GM10248 (cell line): ENCODE measurements at regions not wholly inside any gene's neighbourhood (a gene's known extent, or its start where the extent isn't known, plus 50 kb on each side); places are given as distances from the start of the nearest gene placed in this dataset.

ENCODE experiments used
- CTCF ChIA-PET: fragments of 300-600 bp; sonication (Branson Sonifier 250); formaldehyde crosslinking; extraction: SDS; loops from one replicate; lab custom pipeline; 2021; ENCODE audit warnings: antibody characterized with exemption; lab: Yijun Ruan, JAX
- POLR2A ChIA-PET: fragments of 350-650 bp; sonication (Branson Sonifier 250); formaldehyde crosslinking; extraction: SDS; loops from one replicate; lab custom pipeline; 2020; ENCODE audit warnings: antibody characterized with exemption; lab: Yijun Ruan, JAX
- DNase-seq: peaks from one replicate; pipeline ENCODE4 v3.0.0; 2012; ENCODE audit errors: extremely low spot score
- TF ChIP-seq, protein P1 (sequence below): IDR thresholded peaks from 2 replicates; pipeline ENCODE4 v1.5.1; 2012; ENCODE audit warnings: mild to moderate bottlenecking, low read depth; ENCODE audit errors: extremely low read depth, missing control alignments, control extremely low read depth

DNA sequence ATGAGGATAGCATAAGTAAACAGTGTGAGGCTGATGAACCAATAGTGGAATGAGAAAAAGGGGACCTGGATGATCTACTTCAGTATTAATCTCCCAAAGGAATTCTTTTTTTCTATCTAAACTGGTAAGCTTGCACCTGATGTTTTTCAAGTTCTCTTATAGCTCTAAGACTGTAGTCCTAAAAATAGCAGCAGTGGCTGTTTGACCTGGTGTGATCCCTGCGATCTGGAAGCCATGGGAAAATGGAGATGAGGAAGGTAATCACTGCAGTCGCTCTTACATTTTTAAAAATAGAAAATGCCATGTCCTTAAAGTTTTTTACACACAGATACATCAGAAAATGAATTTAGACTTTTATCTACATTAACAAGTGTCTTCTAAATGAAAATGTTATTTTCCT, 926.4 kb upstream of the SLC35B3 start:
- POLR2A ChIA-PET, result no interaction called here
- DNase-seq, result no peak
- TF ChIP-seq, protein P1, sequence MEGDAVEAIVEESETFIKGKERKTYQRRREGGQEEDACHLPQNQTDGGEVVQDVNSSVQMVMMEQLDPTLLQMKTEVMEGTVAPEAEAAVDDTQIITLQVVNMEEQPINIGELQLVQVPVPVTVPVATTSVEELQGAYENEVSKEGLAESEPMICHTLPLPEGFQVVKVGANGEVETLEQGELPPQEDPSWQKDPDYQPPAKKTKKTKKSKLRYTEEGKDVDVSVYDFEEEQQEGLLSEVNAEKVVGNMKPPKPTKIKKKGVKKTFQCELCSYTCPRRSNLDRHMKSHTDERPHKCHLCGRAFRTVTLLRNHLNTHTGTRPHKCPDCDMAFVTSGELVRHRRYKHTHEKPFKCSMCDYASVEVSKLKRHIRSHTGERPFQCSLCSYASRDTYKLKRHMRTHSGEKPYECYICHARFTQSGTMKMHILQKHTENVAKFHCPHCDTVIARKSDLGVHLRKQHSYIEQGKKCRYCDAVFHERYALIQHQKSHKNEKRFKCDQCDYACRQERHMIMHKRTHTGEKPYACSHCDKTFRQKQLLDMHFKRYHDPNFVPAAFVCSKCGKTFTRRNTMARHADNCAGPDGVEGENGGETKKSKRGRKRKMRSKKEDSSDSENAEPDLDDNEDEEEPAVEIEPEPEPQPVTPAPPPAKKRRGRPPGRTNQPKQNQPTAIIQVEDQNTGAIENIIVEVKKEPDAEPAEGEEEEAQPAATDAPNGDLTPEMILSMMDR, result no peak
- CTCF ChIA-PET, result no interaction called here

DNA sequence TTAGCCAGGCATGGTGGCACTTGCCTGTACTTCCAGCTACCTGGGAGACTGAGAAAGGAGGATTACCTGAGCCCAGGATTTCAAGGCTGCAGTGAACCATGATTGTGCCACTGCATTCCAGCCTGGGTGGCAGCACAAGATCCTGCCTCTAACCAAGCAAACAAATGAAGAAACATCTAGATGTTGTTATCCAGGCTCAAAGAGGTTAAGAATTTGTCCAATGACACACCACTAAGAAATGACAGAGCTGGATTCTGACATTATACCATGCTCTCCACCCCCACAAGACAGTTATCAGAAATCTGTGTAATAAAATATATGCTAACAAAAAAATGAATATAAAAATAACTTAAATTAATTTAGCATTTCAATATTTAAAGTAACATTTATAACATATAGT, 925.5 kb upstream of the SLC35B3 start:
- ChIA-PET CTCF (no interaction called here), POLR2A (no interaction called here)
- DNase-seq, result no peak
- TF ChIP-seq, protein P1, result no peak

DNA sequence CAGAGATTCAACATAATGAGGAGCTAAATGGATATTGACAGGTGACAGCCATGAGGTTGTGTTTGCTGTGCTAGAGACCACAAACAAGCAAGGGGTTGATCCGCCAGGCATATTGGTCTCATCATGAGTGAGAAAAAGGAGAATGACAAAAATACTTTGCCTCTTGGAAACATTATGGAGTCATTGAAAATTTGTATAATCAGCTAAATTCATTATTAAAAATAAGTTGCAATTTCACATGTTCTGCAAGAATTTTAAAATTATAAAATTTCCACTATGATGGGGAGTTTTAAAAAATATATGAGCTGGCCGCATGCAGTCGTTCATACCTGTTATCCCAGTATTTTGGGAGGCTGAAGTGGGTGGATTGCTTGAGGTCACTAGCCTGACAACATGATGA, 912.3 kb upstream of the SLC35B3 start:
- TF ChIP-seq, protein P1, result no peak
- no peak for DNase-seq
- CTCF ChIA-PET, result no interaction called here
- POLR2A ChIA-PET, result no interaction called here

DNA sequence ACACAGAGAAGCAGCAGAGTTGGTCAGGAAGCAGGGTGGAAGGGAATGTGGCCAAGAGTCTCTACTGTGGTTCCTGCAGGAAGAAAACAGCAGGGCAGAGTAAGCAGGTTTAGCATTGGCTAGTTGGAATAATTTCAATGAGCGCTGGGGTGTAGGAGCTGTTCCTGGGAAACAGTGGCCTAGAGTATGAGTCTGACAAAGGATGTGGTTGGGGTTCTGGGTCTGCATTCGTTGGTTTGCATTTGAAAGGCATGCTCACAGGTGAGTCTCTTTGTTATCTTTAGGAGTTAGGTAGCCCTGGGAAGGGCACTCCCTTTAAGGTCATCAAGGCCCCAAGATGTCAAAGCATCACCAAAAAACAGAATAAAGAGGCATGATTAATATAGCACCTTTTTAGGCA, 911.6 kb upstream of the SLC35B3 start:
- TF ChIP-seq, protein P1, result no peak
- DNase-seq, result no peak
- ChIA-PET CTCF (no interaction called here), POLR2A (no interaction called here)

DNA sequence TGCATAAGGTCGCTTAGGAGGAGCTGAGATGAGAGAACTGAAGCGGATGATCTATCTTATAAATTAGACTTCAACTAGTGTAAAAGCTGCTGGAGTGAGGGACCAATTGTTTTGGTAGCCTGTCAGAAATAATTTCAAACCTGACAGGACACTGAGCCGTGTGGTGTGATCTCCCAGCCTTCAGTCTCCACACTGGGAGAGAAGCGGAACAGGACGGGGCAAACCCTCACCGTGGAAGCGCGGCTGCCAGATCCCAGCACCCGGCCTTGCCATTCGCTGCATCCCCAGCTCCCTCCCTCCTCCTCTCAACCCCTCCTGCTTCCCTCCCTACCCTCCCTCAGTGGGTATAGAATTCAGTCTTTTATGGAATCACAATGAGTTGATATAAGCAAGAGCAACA, 900.1 kb upstream of the SLC35B3 start:
- DNase-seq, result no peak
- TF ChIP-seq, protein P1, result no peak
- POLR2A ChIA-PET, result no interaction called here
- CTCF ChIA-PET, result interaction anchor here (1.1 to 1.2 kb wide), 2 partner anchors 191 to 352 kb away, joined by 3 read pairs; no protein-coding TSS in a partner anchor

DNA sequence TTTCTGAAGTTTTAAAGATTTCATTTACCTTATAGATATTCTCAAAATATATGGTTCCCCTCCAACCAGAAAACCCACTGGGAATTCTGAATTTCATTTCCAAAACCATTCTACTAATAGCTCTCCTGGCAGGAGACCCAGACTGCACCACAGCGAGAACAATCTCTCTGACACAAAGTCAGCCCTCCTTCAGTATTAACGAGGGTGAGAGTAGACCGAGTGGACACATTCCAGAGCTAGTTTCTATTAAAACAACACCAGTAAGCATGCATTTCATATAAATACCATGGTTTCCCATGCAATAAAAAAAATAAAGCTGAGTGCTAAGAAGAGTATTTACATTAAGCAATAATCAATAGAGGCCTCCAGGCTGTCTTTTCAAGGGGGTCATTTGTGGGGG, 899.6 kb upstream of the SLC35B3 start:
- ChIA-PET POLR2A (no interaction called here), CTCF (interaction anchor here (0.9 to 1.2 kb wide), 3 partner anchors 8 to 352 kb away, joined by 3 read pairs; no protein-coding TSS in a partner anchor)
- DNase-seq, result no peak
- TF ChIP-seq, protein P1, result no peak
